Stimulated activated CD4-positive, alpha-beta T cell treated with anti-CD3 and anti-CD28 coated beads, Interleukin-4, amount 100 ng/mL, for 24 hours (primary cell): ENCODE measurements at regions not wholly inside any gene's neighbourhood (a gene's known extent, or its start where the extent isn't known, plus 50 kb on each side); places are given as distances from the start of the nearest gene placed in this dataset.
"Not testable (repeated sequence)": the region's sequence is repeated elsewhere in the genome, so short reads cannot be mapped to it uniquely, and the experiment has no call there.

Experiments
- DNase-seq: peaks from one replicate; pipeline ENCODE4 v3.0.0-alpha.2; 2020

DNA sequence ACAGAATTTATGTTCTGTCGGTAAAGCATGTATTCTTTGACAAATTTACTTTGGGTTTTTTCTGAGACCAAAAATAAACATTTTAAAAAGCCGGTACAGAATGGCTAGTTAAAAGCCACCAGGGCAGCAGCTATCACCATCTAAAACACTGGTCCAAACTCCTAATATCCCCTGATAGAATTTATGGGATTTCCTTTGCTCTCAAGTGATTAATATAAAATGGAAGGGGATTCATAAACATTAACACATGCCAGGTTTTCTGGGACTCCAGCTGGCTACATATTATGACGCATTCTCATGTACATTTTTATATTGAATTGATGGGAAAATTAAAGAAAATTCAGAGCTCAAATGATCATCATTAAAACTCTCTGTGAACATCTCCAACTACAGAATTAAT lies 640.8 kb downstream of the C12orf50 start:
- no peak for DNase-seq

DNA sequence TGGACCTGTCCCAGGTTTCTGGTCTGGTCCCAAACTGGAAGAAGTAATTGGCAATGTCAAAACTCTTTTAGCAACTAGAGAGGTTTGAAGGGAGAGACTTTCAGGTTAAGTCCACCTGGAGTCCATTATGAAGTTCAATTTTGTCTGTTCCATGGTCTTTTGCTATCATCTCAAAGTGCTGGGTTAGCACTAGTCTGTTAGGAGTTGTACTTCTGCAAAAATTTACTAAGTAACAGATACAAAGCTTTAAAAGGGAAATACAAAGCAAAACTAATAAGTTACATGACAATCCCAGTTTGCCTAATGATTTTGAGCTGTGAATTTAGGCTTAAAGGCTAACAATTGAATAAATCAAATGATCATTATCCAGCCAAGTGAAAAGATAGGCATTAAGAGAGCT lies 643.9 kb downstream of the C12orf50 start:
- DNase-seq, result no peak

DNA sequence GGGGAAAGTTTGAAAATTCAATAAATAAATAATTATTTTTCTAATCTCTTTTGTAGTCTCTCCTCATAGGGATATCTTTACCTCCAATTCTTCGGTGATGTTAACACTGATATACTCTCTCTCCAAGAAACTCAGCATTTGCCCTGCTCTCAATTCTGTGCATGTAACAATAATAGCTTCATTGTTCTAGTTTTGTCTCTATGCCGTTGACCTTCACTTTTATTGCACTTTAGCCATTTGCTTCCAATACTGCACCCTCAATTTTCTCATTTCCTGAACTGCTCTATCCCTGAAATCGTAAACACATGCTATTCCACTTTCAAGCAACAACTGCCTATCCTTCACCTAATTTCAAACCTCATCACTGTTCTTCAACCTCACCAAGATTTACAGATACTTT lies 645.0 kb downstream of the C12orf50 start:
- no peak for DNase-seq

DNA sequence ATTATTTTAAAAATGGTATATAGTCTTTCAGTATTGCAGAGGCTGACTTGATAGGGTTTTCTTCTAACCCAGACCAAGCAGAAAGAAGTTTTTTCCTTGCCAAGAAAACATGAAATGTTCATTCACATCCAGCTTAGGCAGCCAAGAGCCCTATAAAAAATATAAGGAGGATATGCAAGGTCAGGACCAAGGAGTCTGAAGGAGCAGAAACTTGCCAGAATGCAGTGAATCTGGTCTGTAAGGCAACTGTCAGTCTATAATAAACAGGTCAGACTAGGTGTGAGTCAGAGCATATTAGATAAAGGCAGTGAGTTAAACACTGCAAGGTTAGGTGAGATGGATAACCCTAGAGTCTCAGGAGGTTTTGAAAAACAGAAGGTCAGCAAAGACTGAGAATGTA lies 645.5 kb downstream of the C12orf50 start:
- DNase-seq, result no peak

DNA sequence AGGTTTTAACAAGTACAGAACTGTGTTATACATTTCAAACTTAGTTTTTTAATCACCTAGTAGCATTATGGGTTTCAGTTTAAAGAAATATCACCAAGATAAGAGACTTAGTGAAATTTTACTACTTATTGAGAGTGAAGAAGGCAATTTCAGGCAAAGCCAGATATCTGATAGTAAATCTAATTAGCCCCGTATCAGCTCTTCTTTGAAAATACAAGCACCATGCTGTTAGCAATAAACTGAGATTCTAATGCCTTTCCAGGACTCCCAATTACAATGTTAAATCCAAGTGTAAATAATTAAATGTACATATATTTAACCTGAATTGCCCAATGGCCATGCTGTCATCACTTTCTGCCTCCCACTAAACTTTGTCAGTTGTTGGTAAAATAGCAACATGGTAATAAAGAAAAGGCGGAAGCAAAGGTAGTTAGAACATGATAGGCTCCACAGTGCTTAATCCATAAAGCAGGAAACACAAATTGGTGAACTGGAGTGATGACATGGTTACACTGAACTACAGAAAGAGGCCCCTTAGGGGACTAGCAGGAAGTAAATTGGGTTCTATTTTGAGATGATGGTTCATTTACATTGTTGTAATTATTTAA lies 646.1 kb downstream of the C12orf50 start:
- no peak for DNase-seq

DNA sequence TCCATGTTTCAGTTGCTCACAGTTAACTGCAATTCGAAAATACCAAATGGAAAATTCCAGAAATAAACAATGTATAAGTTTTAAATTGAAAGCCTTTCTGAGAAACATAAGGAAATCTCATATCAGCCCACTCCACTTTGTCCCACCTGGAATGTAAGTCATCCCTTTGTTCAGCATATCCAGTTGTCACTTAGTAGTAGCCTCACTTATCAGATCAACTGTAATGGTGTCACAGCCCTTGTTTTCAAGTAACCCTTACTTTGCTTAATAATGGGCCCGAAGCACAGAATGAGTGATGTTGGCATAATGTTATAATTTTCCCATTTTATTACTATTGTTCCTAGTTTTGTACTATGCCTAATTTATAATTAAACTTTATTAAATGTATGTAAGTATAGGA lies 646.8 kb downstream of the C12orf50 start:
- DNase-seq, result no peak

DNA sequence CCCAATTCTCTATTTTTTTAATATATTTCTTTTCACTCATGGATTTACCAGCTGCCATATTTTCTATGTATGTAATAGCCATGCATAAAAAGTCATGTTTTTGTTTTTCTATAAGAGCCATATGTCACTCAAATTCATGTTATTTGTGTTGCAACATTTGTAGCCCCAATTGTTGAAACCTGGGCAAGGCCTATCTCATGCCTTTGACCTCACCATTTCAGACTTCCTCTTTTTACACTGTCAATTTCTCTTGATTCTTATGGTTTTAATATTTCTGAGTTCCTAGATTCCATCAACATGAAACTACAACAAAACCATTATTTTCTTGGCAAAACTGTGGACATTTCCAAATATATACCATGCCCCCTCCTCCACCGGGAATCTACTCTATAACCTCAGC lies 647.5 kb downstream of the C12orf50 start:
- no peak for DNase-seq

DNA sequence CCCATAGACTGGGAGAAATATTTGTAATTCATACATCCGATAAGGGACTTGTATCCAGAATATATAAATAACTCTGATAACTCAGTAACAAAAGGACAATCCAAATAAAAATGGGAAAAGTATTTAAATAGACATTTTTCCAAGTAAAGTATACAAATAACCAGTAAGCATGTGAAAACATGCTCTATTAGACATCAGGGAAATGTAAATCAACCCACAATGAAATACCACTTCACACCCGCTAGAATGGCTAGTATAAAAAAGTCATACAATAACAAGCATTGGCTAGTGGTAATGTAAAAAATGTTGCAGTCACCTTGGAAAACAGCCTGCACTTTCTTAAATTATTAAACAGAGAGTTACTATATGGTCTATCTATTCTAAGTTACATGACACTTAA lies 650.7 kb downstream of the C12orf50 start:
- DNase-seq, result no peak

DNA sequence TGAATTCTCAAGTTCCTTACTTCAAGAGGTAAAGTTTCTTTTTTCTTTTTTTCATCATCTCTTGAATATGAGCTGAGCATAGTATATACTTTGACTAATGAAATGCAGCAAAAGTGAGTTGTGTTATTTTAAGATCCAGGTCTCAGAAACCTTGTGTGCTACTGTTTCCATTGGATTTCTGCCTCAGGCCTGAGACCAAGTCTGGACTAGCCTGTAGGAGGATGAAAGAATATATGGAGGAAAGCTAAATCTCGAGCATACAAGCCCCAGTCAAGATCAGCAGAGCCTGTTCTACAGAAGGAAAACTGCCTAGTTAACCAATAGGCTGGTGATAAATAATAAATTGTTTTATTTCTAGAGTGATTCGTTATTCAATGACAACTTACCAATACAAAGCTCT lies 652.5 kb downstream of the C12orf50 start:
- DNase-seq, result no peak

DNA sequence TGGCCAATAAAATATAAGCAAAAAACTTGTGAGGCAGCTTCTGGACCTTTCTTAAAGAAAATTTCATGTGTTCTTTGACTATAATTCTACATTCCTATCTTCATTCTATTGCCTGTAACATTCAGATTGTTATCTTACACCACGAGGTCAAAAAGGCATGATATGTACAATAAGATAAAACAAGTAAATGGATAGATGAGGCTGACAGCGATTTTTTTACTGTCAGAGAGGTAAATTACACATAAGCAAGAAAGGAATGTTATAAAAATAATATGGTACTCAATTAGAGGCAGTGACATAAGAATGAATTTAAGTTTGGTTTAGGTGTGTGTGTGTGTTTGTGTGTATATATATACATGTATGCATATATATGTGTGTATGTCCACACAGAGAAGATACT lies 660.0 kb downstream of the C12orf50 start:
- no peak for DNase-seq

DNA sequence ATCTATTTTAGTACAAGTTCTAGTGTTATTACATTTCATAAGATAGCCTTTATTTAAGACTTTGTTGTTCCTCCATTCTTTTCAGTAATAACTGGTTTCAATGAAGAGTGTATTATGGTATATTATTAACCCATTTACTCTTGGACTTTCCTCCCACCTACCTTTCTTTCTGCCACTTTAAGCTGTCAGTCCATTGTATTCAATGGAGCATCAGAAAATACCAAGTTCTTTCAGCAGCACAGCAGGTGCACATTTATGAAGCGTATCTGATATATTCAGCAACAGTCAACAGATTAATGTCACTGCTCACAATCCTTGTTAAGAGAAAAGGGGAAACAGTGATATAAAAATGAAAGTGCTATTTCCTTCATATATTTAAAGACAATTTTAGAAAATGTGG lies 660.9 kb downstream of the C12orf50 start:
- no peak for DNase-seq

DNA sequence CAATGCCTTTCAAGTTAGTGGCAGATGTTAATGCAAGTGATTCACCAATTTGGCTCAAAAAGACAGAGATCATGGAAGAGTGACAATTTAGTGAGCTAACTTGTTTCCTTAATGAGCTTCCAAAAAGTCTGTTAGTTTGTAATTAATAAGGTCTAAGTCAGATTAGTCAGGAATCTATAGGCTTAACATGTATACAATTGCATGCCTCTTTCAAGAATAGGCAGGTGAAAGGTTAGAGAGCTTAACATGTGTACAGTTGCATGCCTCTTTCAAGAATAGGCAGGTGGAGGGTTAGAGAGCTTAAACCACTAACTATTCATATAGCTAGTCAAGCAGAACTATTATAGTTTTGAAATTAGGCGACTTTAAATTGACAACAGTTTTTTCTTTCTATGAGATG lies 663.8 kb downstream of the C12orf50 start:
- no peak for DNase-seq

DNA sequence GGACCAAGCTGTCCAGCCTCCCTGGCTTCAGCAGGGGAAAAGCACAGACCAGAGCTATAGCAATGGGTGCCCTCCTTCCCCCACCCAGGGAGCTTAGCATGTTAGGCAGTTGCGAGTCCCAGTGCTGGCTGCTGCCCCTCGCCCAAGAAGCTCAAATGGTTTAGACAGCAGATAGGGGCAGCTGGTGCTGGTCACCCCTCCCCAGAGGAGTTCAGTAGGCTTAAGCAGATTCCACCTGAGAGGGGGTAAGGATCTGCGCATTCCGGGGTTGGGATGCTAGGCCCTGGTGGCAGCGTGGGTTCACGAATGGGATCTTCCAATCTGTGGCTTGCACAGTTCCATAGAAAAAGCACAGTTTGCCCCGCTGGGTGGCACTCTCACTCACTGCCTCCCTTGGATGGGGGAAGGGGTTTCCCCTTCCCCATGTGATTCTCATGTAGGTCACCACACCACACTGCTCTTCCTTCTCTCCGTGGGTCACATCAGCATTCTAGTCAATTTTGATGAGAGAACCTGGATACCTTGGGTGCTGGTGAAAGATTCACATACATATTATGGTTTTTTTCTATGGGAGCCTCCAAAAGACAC lies 665.6 kb downstream of the C12orf50 start:
- no peak for DNase-seq

DNA sequence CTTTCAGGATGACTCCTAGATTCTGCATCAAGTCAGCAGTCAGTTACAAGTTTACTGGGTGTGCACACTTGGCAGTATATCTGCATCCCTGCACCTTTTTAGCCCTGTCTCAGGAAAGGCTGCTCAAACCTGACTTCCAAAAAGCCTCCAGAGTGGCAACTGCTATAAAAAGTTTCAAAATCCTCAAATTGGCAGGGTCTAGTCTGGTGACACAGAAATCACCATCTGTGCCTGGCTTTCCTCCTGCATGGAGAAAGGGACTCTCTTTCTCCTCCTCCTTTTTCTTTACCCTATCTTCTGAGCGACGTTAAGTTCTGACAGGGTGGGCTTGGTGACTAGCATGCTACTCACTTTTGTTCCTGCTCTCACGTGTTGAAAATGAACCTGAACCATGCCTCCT lies 679.5 kb downstream of the C12orf50 start:
- DNase-seq, result no peak

DNA sequence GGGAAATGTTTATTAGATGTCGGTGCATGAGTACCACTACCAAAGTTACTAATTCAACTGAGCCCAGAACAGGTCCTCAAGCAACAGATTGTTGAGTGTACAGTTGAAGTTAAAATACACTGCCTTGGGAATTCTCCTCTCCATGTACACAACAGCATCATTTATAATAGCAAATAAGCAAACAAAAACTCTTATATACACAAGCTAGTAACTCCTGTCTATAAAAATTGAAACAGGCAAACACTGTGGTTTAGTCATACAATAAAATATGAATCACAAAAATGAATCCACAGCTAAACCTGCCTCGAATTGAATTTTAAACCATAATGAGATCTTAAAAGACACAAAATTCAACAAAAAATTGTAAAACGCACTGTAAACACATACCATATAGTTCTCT lies 681.1 kb downstream of the C12orf50 start:
- DNase-seq, result no peak

DNA sequence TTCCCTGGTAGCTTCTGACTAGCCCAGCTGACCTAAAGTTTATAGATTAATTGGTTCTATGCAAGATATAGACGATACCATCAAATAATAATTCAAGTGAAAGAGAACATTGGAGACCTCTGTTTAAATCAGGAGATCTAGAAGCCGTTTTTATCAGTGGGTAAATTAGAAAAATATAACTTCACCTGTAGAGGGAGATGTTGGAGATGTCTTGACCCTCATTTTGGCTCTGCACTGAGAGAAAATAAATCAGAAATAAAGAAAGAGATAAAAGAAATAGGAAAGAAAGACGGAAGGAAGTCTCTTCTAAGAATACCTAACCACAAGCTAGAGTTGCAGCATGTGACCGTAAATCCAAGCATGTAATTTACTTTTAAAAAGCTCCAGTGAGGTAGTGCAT lies 684.5 kb downstream of the C12orf50 start:
- no peak for DNase-seq

DNA sequence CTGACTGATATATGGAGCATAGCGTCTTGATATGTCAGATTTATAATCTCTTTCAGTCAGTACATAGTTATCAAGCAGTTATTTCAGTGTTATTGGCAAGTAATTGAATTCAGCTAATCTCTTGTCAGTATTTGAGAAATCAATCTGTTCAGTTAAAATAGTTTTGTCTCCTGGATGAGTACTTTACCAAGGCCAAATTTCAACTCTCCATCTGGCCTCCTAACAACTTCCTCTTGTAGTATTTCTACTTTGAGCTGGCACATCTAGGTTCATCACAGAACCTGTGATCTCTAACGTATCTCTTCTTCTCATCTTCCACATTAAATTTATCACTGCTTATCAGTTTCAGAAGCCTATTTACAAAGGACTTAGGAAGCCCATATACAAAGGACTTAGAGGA lies 690.5 kb downstream of the C12orf50 start:
- DNase-seq, result no peak

DNA sequence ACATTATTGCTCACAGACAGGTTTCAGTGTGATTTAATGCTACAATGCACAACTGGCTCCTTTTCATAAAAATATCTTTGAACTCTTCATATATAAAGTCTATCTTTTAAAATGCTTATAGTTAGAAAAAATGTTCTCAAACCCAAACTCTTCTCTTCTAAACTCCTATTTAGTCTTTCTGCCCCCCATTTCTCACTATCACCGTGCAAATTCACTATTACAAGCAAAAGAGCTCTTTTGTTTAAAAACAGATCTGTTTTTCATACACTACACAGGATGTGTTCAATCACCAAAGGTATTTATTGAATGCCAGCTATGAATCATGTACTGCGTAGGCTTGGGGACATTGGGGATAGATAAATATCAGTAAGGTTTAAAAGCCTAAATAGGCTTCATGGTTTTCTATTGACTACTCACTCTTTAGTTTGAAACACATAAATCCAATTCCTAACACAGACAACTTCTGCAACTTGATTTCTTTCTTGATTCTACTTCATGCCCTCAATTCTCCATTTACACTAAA lies 692.3 kb downstream of the C12orf50 start:
- no peak for DNase-seq

DNA sequence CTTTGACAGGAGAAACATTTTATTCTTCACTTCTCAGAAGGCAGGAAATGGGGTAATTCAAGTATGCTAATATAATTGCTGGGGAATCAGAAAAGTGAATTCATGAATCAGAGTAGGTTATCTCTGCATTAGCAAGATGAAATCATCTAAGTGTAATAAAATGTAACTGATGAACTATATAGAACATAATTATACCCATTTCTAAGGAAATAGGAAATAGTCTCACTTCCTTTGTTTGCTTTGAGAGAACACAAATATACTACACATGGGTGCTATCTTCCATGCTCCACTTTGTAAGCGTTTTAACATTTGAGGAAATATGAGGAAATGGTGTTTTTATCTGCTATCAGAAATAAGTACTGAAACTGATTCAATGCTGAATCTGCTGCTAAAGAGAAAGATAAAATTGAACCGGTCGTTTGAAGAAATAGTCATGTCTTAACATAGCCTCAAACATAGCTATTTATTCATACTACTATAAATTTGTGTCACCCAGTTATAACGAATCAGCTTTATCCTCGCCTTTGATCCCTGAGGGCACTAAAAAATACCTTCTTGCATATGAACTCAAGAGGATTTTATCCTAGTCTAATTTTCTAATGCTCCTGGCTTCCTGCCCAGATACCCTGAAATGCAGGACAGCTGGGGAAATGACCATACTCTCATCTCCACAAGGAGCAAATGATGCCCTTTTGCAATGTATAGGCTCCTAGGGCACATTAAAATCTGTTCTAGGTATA lies 696.0 kb downstream of the C12orf50 start:
- DNase-seq, result no peak

DNA sequence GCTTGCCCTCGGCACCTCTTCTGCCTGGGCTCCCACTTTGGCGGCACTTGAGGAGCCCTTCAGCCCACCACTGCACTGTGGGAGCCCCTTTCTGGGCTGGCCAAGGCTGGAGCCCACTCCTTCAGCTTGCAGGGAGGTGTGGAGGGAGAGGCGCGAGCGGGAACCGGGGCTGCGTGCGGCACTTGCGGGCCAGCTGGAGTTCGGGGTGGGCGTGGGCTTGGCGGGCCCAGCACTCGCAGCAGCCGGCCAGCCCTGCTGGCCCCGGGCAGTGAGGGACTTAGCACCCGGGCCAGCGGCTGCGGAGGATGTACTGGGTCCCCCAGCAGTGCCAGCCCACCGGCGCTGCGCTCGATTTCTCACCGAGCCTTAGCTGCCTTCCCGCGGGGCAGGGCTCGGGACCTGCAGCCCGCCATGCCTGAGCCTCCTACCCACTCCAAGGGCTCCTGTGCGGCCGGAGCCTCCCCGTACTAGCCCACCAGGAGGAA lies 699.1 kb downstream of the C12orf50 start:
- DNase-seq, result not testable (repeated sequence)

DNA sequence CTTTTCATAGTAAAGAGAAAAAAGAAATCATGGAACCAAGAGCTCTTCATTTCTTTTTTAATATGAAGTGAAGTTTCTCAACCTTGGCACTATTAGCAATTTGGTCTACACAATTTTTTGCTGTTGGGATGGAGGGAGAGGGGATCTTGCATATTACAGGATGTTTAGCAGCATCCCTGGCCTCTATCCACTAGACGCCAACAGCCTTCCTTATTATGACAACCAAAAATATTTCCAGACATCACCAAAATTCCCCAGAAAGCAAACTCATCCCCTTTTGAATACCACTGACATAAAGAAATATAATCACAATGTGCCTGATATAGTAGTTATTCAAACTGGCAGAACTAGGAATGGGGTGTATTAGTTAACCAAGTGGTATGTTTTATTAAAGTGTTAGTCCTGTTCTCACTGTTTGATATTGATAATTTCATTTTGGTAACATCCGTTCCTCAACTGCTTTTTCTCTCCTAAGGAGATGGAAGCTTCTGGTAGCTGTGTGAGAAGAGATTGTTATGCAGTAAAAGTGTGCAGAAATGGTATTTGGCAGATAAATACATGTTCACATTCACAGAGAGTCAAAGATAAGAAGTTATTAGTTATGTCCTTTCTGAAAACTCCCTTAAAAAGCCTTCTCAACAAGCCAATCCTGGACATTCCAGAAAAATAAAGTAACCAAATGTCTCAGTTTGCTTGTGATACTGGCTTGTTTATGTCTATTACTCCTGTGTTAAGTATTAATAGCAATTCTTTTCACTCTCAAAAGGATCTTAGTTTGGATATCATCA lies 699.9 kb downstream of the C12orf50 start:
- no peak for DNase-seq

DNA sequence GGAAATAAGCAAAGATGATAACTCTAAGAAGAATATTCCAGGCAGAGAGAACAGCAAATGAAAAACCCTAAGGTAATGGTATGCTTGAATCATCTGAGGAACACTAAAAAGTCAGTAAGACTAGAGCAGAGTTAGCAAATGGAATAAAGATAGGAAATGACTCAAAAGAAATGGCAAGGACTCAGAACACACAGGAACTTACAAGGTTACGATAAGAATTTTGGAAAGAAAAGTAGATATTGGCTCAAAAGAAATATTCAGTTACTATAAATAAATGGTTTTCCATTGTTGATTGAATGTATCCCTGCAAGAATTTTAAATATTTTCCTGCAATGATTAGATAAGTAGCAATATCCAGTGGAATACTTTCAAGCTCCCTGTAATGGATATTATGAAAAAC lies 705.8 kb downstream of the C12orf50 start:
- DNase-seq, result no peak

DNA sequence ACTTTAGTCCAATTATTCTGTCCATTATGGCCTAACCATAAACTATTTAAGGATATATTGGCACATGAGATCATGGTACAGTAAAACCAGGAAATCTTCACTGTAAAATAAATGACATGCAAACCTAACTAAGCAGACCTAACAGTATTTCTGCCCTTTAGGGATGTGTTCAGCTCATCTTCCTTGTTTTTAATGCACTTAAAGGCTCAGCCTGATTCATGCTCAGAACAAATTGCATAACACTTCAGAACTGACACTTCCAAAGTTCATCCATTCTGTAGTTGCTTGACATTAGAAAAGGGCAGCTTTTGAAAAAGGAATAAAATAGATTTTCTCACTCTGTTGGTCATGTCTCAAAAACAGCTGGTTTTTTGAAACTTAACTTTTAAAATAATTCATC lies 708.5 kb downstream of the C12orf50 start:
- DNase-seq, result no peak
